ENCODE measurements at regions not wholly inside any gene's neighbourhood (a gene's known extent, or its start where the extent isn't known, plus 50 kb on each side); places are given as distances from the start of the nearest gene placed in this dataset.
"Not testable (repeated sequence)": the region's sequence is repeated elsewhere in the genome, so short reads cannot be mapped to it uniquely, and the experiment has no call there.

DNA sequence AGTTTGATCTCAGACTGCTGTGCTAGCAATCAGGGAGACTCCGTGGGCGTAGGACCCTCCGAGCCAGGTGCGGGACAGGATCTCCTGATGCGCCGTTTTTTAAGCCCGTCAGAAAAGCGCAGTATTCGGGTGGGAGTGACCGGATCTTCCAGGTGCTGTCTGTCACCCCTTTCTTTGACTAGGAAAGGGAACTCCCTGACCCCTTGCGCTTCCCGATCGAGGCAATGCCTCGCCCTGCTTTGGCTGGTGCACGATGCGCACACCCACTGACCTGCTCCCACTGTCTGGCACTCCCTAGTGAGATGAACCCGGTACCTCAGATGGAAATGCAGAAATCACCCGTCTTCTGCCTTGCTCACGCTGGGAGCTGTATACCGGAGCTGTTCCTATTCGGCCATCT, 157.6 kb upstream of the FBXO33 start:
- TF ChIP-seq CTCF (CRISPR knock-in tag; IDR thresholded peaks at IDR 0.05); POLR2AphosphoS5 (IDR thresholded peaks at IDR 0.05; ENCODE audit: low read depth, low read length); CEBPZ (IDR thresholded peaks at IDR 0.05; ENCODE audit: low read length): not testable (repeated sequence)

All from HepG2 (cell line).